WI38 (cell line): ENCODE measurements at regions not wholly inside any gene's neighbourhood (a gene's known extent, or its start where the extent isn't known, plus 50 kb on each side); places are given as distances from the start of the nearest gene placed in this dataset.

ENCODE experiments used
- H3K4me3 ChIP-seq: 2 replicates; pipeline ENCODE4 v1.5.1; 2011; ENCODE audit warnings: low read depth, mild to moderate bottlenecking, control low read depth, low read length
- TF ChIP-seq, protein P1 (sequence below): IDR thresholded peaks from 2 replicates; pipeline ENCODE4 v1.5.1; 2012; ENCODE audit warnings: low read depth, mild to moderate bottlenecking, control low read depth, low read length

DNA sequence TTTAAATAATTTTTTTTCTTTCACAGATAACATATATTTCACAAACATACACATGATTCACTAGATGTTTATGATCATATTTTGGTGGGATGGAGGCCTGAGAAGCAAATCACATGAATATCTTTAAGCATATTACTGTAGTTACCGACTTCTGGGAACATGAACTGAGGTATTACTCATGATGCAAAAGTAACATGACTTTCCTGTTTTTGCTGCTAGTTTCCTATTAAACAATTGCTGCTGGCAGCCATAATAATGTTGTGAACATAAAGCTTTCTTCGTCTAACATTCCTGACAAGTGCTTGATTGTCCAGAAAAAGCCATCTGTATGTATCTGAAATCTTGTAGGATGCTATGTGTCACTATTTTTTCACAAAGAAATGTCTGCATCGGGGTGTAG, 145.4 kb downstream of the MTX2 start:
- TF ChIP-seq, protein P1, sequence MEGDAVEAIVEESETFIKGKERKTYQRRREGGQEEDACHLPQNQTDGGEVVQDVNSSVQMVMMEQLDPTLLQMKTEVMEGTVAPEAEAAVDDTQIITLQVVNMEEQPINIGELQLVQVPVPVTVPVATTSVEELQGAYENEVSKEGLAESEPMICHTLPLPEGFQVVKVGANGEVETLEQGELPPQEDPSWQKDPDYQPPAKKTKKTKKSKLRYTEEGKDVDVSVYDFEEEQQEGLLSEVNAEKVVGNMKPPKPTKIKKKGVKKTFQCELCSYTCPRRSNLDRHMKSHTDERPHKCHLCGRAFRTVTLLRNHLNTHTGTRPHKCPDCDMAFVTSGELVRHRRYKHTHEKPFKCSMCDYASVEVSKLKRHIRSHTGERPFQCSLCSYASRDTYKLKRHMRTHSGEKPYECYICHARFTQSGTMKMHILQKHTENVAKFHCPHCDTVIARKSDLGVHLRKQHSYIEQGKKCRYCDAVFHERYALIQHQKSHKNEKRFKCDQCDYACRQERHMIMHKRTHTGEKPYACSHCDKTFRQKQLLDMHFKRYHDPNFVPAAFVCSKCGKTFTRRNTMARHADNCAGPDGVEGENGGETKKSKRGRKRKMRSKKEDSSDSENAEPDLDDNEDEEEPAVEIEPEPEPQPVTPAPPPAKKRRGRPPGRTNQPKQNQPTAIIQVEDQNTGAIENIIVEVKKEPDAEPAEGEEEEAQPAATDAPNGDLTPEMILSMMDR, result no peak
- no peak overlapping the region for H3K4me3 ChIP-seq

DNA sequence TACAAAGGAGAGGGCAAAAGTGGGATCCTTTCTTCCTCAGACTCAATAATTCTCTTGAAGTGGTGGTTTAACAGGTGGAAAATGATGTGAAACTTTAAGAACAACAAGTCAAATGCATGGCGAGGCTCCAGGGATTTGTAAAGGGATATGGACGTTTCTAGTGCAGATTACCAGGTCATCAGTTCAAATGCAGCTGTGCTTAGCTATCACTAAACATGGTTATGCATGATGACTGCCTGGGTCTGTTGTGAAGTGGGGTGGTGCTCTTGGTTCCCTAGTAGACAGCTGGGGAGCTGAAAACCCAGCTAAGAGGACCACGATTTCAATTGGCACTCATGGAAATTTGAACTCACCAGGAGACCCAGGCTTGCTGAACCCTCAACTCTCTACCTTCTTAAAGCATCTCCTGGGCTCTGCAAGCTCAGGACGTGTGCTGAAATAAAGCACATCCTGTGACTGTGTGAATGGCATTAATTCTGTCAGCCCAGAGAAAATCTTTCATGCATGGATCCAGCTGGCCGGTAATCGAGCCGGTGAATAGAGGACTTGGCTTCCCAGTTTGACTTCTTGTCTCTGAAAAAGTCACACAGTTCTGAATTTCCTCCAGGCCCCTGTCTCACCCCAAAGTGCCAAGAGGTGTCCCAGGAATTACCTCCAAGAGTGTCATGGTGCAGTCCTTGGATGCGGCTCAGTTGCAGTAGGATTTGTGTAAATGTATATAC, 146.1 kb downstream of the MTX2 start:
- TF ChIP-seq, protein P1, result no peak
- no peak overlapping the region for H3K4me3 ChIP-seq

DNA sequence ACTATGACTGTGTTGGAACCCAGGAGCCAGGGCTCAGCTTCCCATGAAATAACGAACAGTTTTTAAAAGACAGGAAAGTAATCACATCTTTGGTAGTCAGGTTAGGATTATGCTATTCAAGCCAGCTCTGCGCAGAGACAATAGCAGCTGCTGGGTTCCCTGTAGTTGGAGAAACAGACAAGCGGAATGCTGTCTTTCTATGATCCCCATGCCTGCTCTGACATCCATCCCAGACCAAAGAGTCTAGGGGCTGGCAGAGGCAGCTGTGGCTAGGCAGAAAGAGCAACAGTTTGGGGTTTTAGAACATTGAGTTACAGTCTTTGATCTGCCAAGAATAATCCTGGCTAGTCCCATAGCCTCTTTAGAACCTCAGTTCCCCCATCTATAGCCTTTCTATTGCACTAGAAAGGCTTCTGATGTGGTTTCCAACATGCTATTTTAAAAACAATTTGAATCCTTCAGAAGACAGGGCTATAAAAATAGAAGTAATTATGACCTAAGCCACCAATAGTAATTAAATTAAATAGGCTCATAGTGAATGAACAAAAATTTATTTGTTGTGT, 146.8 kb downstream of the MTX2 start:
- H3K4me3 ChIP-seq, result no peak overlapping the region
- TF ChIP-seq, protein P1, result no peak

DNA sequence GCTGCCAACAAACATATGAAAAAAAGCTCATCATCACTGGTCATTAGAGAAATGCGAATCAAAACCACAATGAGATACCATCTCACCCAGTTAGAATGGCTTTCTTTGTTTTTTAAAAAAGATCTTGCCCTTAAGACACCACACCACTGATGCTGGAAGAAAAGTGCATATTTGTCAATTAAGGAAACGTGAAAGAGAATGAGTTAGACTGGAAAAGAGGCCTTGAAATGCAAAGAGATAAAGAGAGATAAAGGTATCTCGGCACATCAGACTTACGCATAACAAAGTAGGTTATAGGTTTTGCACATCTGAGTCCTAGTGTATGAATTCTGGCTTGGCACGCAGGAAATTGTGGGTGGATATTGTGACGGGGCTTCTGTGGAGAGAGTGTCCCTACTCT, 149.5 kb downstream of the MTX2 start:
- TF ChIP-seq, protein P1, result no peak
- no peak overlapping the region for H3K4me3 ChIP-seq

DNA sequence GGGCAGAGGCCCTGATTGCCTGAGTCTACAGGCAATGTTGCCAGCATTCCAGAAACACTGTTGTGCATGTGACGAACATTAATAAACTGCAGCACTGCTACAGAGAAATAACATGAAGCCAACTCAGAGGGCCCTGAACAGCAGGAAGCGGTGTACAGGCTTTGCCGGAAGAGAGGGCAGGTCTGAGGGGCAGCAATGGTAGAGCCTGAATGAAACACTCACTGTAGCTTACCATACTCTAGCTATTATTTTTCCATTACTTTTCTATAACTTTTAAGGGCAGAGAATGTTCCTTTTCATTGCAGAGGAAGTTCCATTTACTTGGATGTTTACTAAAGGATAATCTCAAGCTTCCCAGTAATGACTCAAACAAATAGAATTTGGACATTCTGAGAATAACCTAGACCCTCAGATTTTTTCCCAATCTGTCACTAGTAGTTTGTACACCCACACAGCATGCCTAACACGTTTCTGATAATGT, 150.4 kb downstream of the MTX2 start:
- TF ChIP-seq, protein P1, result no peak

DNA sequence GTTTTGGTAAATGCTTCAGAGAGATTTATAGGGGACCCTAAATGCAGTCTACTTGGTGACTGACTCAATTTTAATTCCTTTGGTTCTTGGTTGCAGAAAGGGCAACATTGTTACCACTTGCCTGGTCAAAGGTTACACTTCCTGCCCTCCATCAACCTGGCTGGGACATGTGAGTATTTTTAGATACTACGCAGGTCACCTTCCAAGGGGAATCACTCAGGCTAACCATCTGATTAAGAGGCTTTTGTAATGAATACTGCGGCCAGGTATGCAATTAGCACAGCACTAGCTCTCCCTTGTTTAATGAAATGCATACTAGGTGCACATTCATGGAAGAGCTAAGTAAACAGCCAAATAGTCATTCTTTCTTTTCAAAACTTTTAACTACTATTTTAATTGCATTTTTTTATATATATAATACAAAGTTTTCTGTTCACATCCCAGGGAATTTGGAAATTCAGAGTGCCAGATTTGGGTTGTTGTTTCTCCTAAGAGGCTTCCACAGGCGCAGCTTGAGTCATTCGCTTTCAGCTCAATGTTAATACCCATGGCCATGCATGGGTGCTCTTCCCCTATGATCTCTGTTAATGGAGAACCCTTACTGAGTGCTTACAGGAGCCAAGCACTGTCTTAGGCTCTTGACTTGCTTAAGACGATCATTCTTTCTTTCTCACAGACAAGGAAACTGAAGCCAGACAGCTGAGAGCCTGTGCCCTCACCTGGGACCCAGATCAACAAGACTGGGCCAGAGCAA, 152.2 kb downstream of the MTX2 start:
- no peak overlapping the region for H3K4me3 ChIP-seq
- TF ChIP-seq, protein P1, result no peak

More for the DNA sequence above, 150.4 kb downstream of the MTX2 start:
- H3K4me3 ChIP-seq, result no peak overlapping the region

DNA sequence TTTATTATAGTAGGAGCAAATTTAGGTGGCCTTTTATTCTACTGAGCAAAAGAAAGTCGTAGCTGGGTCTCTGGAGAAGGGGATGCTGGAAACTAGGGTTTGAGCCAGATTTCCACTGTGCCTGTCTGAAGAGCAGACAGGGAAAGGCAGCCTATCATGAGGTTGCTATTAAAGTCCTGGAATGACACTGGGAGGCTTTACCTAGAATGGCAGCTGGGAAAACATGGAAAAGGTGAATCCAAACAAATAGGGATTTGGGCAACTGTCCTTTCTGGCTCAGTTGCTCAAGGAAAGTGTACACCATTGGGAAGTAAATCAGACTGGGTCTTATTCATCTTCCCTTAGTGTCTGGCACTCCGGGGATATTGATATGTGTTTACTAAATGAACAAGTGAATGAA, 154.6 kb downstream of the MTX2 start:
- TF ChIP-seq, protein P1, result no peak
- H3K4me3 ChIP-seq, result no peak overlapping the region
